ENCODE measurements at regions not wholly inside any gene's neighbourhood (a gene's known extent, or its start where the extent isn't known, plus 50 kb on each side); places are given as distances from the start of the nearest gene placed in this dataset.

DNA sequence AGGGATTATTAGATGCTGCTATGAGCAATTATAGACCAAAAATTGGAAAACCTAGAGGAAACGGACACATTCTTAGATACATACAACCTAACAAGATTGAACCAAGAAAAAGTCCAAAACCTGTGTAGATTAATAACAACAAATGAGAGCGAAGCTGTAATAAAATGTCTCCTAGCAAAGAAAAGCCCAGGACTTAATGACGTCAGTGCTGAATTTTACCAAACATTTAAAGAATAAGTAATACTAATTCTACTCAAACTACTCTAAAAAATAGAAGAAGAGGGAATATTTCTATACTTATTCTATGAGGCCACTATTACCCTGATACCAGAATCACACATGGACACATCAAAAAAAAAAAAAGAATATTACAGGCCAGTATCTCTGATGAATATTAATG is 309.5 kb upstream of the ANO5 start:
- TF ChIP-seq, protein P1, sequence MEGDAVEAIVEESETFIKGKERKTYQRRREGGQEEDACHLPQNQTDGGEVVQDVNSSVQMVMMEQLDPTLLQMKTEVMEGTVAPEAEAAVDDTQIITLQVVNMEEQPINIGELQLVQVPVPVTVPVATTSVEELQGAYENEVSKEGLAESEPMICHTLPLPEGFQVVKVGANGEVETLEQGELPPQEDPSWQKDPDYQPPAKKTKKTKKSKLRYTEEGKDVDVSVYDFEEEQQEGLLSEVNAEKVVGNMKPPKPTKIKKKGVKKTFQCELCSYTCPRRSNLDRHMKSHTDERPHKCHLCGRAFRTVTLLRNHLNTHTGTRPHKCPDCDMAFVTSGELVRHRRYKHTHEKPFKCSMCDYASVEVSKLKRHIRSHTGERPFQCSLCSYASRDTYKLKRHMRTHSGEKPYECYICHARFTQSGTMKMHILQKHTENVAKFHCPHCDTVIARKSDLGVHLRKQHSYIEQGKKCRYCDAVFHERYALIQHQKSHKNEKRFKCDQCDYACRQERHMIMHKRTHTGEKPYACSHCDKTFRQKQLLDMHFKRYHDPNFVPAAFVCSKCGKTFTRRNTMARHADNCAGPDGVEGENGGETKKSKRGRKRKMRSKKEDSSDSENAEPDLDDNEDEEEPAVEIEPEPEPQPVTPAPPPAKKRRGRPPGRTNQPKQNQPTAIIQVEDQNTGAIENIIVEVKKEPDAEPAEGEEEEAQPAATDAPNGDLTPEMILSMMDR (IDR thresholded peaks at IDR 0.05): no peak
- no peak for TF ChIP-seq POLR2A (IDR thresholded peaks at IDR 0.05)
- TF ChIP-seq POLR2AphosphoS5 (IDR thresholded peaks at IDR 0.05): no peak
